H1 (cell line): ENCODE measurements at regions not wholly inside any gene's neighbourhood (a gene's known extent, or its start where the extent isn't known, plus 50 kb on each side); places are given as distances from the start of the nearest gene placed in this dataset.

Experiments used
- CTCF ChIA-PET: fragments of 300-600 bp; sonication (Branson Sonifier 250); formaldehyde crosslinking; loops from one replicate; lab custom pipeline; 2021; ENCODE audit not compliant: partially characterized antibody; lab: Charles Lee
- POLR2A ChIA-PET: fragments of 300-600 bp; sonication (Branson Sonifier 250); formaldehyde crosslinking; loops from one replicate; lab custom pipeline; 2021; ENCODE audit warnings: inconsistent platforms; ENCODE audit not compliant: partially characterized antibody; lab: Charles Lee
- DNase-seq, 2 experiments: peaks; one replicate each; pipeline versions ENCODE4 v3.0.0 to v3.0.0-alpha.2; 2010 to 2022; ENCODE audit warnings: low spot score in 2 of 2, low read depth in 1 of 2, mixed read lengths in 1 of 2
- FAIRE-seq: peaks from 2 replicates; lab custom pipeline; 2011; peaks lifted over from hg19 to GRCh38; lab: Jason Lieb, UNC
- H2AFZ ChIP-seq: 2 replicates; pipeline ENCODE4 v1.8.1; 2012; ENCODE audit warnings: low read length, inconsistent platforms
- H2AK5ac ChIP-seq: 2 replicates; pipeline ENCODE4 v1.6.1; 2013; ENCODE audit warnings: low read depth, low read length
- H2BK120ac ChIP-seq: replicated peaks from 2 replicates; pipeline ENCODE3; 2013; ENCODE audit warnings: low read depth, low read length, inconsistent platforms
- H2BK12ac ChIP-seq: 2 replicates; pipeline ENCODE4 v1.6.1; 2013; ENCODE audit warnings: low read depth, low read length
- H2BK15ac ChIP-seq: 2 replicates; pipeline ENCODE4 v1.6.1; 2013; ENCODE audit warnings: low read length
- H2BK20ac ChIP-seq: 2 replicates; pipeline ENCODE4 v1.6.1; 2013; ENCODE audit warnings: low read length
- H2BK5ac ChIP-seq: 2 replicates; pipeline ENCODE4 v1.6.1; 2013; ENCODE audit warnings: low read depth, low read length
- H3K14ac ChIP-seq: 2 replicates; pipeline ENCODE4 v1.6.1; 2013; ENCODE audit warnings: inconsistent platforms; ENCODE audit not compliant: insufficient read length
- H3K18ac ChIP-seq: 2 replicates; pipeline ENCODE4 v1.6.1; 2013; ENCODE audit warnings: low read length; ENCODE audit errors: extremely low read depth
- H3K23ac ChIP-seq: 2 replicates; pipeline ENCODE4 v1.6.1; 2013; ENCODE audit warnings: inconsistent platforms; ENCODE audit not compliant: insufficient read length
- H3K23me2 ChIP-seq: 2 replicates; pipeline ENCODE4 v1.6.1; 2013; ENCODE audit warnings: low read depth, low read length
- H3K27ac ChIP-seq: 2 replicates; pipeline ENCODE4 v1.6.1; 2011; ENCODE audit warnings: low read depth, low read length, inconsistent platforms
- H3K27me3 ChIP-seq, 4 experiments: replicated peaks in 1 of 4; 1 replicate in 1 of 4; 2 replicates in 3 of 4; pipeline versions ENCODE4 v1.6.1 to v1.8.1; 2011 to 2013; ENCODE audit warnings: low read length in 3 of 4, mild to moderate bottlenecking in 3 of 4, inconsistent platforms in 2 of 4, mixed read lengths in 2 of 4, moderate library complexity in 1 of 4; ENCODE audit not compliant: control insufficient read depth in 3 of 4, insufficient read depth in 3 of 4; ENCODE audit errors: extremely low read depth in 1 of 4
- H3K36me3 ChIP-seq, 4 experiments: 2 replicates each; pipeline versions ENCODE4 v1.6.1 to v1.8.1; 2011 to 2013; ENCODE audit warnings: mild to moderate bottlenecking in 4 of 4, low read length in 3 of 4, moderate library complexity in 2 of 4, control low read depth in 1 of 4, inconsistent platforms in 1 of 4; ENCODE audit not compliant: insufficient read depth in 4 of 4, control insufficient read depth in 2 of 4
- H3K4ac ChIP-seq: replicated peaks from 2 replicates; pipeline ENCODE3; 2013; ENCODE audit warnings: low read length, low read depth, mixed read lengths, inconsistent platforms; ENCODE audit not compliant: insufficient read length
- H3K4me1 ChIP-seq, 4 experiments: replicated peaks in 1 of 4; 1 replicate in 1 of 4; 2 replicates in 3 of 4; pipeline versions ENCODE4 v1.6.1 to v1.8.1; 2011 to 2013; ENCODE audit warnings: low read length in 3 of 4, inconsistent platforms in 2 of 4, mixed read lengths in 1 of 4; ENCODE audit not compliant: insufficient read depth in 4 of 4, control insufficient read depth in 3 of 4
- H3K4me2 ChIP-seq, 2 experiments: 2 replicates each; pipeline versions ENCODE4 v1.6.1 to v1.8.1; 2011 to 2013; ENCODE audit warnings: low read depth in 2 of 2, low read length in 2 of 2, control low read depth in 1 of 2, inconsistent platforms in 1 of 2, mild to moderate bottlenecking in 1 of 2; ENCODE audit not compliant: insufficient read depth in 1 of 2
- H3K4me3 ChIP-seq, 4 experiments: fragments of 200-600, 300-600 bp in 1 of 4; sonication (generic), shearing (Covaris generic), sonication (Bioruptor Twin) in 1 of 4; 2 replicates each; pipeline versions ENCODE4 v1.5.1 to v1.8.1; 2011 to 2016; ENCODE audit warnings: low read length in 4 of 4, low read depth in 3 of 4, control low read depth in 2 of 4, inconsistent platforms in 2 of 4, mild to moderate bottlenecking in 2 of 4, mixed read lengths in 1 of 4, moderate library complexity in 1 of 4; ENCODE audit not compliant: insufficient read depth in 2 of 4; ENCODE audit errors: extremely low read depth in 1 of 4
- H3K56ac ChIP-seq: replicated peaks from 2 replicates; pipeline ENCODE3; 2013; ENCODE audit warnings: low read depth, mild to moderate bottlenecking, mixed read lengths, low read length, inconsistent platforms; ENCODE audit not compliant: insufficient read length
- H3K79me1 ChIP-seq: 2 replicates; pipeline ENCODE4 v1.6.1; 2013; ENCODE audit warnings: low read depth, low read length, control low read depth
- H3K79me2 ChIP-seq, 2 experiments: 2 replicates each; pipeline versions ENCODE4 v1.6.1 to v1.8.1; 2012 to 2013; ENCODE audit warnings: low read length in 2 of 2, mild to moderate bottlenecking in 2 of 2, inconsistent platforms in 1 of 2; ENCODE audit not compliant: insufficient read depth in 2 of 2, control insufficient read depth in 1 of 2
- H3K9ac ChIP-seq, 4 experiments: replicated peaks in 1 of 4; 1 replicate in 1 of 4; 2 replicates in 3 of 4; pipeline versions ENCODE4 v1.6.1 to v1.8.1; 2011 to 2013; ENCODE audit warnings: low read depth in 3 of 4, low read length in 3 of 4, control low read depth in 2 of 4, mild to moderate bottlenecking in 2 of 4, moderate library complexity in 2 of 4, inconsistent platforms in 1 of 4; ENCODE audit errors: extremely low read depth in 1 of 4
- H3K9me3 ChIP-seq, 2 experiments: 2 replicates each; pipeline versions ENCODE4 v1.6.1 to v1.8.1; 2012 to 2013; ENCODE audit warnings: mild to moderate bottlenecking in 2 of 2, moderate library complexity in 2 of 2, control low read depth in 1 of 2, inconsistent platforms in 1 of 2, low read depth in 1 of 2, low read length in 1 of 2, mixed read lengths in 1 of 2; ENCODE audit not compliant: insufficient read depth in 2 of 2
- H4K20me1 ChIP-seq, 2 experiments: replicated peaks in 1 of 2; 2 replicates each; pipeline versions ENCODE3 to v1.8.1; 2011 to 2013; ENCODE audit warnings: inconsistent platforms in 2 of 2, low read length in 2 of 2, mild to moderate bottlenecking in 1 of 2; ENCODE audit not compliant: insufficient read depth in 2 of 2, control insufficient read depth in 1 of 2
- H4K5ac ChIP-seq: 2 replicates; pipeline ENCODE4 v1.6.1; 2013; ENCODE audit warnings: low read length, low read depth, mixed read lengths, inconsistent platforms; ENCODE audit not compliant: insufficient read length
- H4K8ac ChIP-seq: 2 replicates; pipeline ENCODE4 v1.8.0; 2013; ENCODE audit warnings: mild to moderate bottlenecking, moderate library complexity, low read length, inconsistent platforms; ENCODE audit not compliant: insufficient read depth; ENCODE audit errors: extremely low read depth
- H4K91ac ChIP-seq: replicated peaks from 2 replicates; pipeline ENCODE3; 2013; ENCODE audit warnings: low read length, mixed read lengths, inconsistent platforms; ENCODE audit not compliant: insufficient read length
- EGR1 ChIP-seq: IDR thresholded peaks from 2 replicates; pipeline ENCODE4 v1.6.1; 2011; ENCODE audit warnings: low read depth, low read length, borderline replicate concordance
- HDAC6 ChIP-seq: IDR thresholded peaks from one replicate; pipeline ENCODE4 v1.7.1; 2012; ENCODE audit warnings: low read depth, mild to moderate bottlenecking, inconsistent platforms, low read length, moderate library complexity
- JUN ChIP-seq: IDR thresholded peaks from 2 replicates; pipeline ENCODE4 v1.6.1; 2011; ENCODE audit warnings: low read depth, mild to moderate bottlenecking, improper control_type of control experiment, low read length
- KDM4A ChIP-seq: IDR thresholded peaks from one replicate; pipeline ENCODE4 v1.7.1; 2012; ENCODE audit warnings: low read depth, mild to moderate bottlenecking, moderate library complexity, low read length, inconsistent platforms; ENCODE audit not compliant: severe bottlenecking
- MAX ChIP-seq: IDR thresholded peaks from 2 replicates; pipeline ENCODE4 v1.6.1; 2012; ENCODE audit warnings: inconsistent platforms
- TAF1 ChIP-seq: IDR thresholded peaks from 2 replicates; pipeline ENCODE4 v1.6.1; 2011; ENCODE audit warnings: mild to moderate bottlenecking, low read depth, low read length
- TAF7 ChIP-seq: optimal IDR thresholded peaks from 2 replicates; pipeline ENCODE3; 2011; ENCODE audit warnings: low read depth, mild to moderate bottlenecking, inconsistent platforms, low read length, moderate library complexity, borderline replicate concordance
- TBP ChIP-seq: IDR thresholded peaks from 2 replicates; pipeline ENCODE4 v1.6.1; 2011; ENCODE audit warnings: low read depth, low read length, improper control_type of control experiment
- TEAD4 ChIP-seq: IDR thresholded peaks from 2 replicates; pipeline ENCODE4 v1.6.1; 2012; ENCODE audit warnings: low read depth, low read length, inconsistent platforms, mixed read lengths
- YY1 ChIP-seq: IDR thresholded peaks from 2 replicates; pipeline ENCODE4 v1.6.1; 2011; ENCODE audit warnings: low read depth, mild to moderate bottlenecking, low read length
- ZNF274 ChIP-seq: IDR thresholded peaks from 2 replicates; pipeline ENCODE4 v1.7.0; 2012; ENCODE audit warnings: low read length, borderline replicate concordance; ENCODE audit errors: extremely low read depth
- WGBS, 2 experiments: shearing (Covaris generic) in 1 of 2; methylation state at CpG; one replicate each; pipeline versions ENCODE4 v1.1.6 to v1.1.7; 2013 to 2015; ENCODE audit warnings: low lambda C conversion rate in 2 of 2, mixed read lengths in 2 of 2, inconsistent platforms in 1 of 2, low coverage in 1 of 2, missing lambda C conversion rate in 1 of 2; ENCODE audit not compliant: insufficient replicate concordance in 2 of 2, insufficient coverage in 1 of 2, insufficient read length in 1 of 2; ENCODE audit errors: extremely low coverage in 1 of 2, missing lambda C conversion rate in 1 of 2; 5-methylcytosine and 5-hydroxymethylcytosine counted together

GRCh38 chr5:39588179-39588578 lies 163.4 kb upstream of the DAB2 start:
- H3K56ac ChIP-seq: no peak overlapping the region
- TF ChIP-seq ZNF274 (no peak), TBP (no peak), EGR1 (no peak), HDAC6 (no peak), KDM4A (no peak), TAF7 (no peak), YY1 (no peak), TEAD4 (no peak), TAF1 (no peak), MAX (no peak), JUN (no peak)
- no peak overlapping the region for H2BK12ac ChIP-seq
- no peak overlapping the region for H2BK15ac ChIP-seq
- H3K9ac ChIP-seq: no peak overlapping the region
- H3K79me2 ChIP-seq: no peaks in the 10 kb centered on the region
- H3K14ac ChIP-seq: no peak overlapping the region
- H2BK20ac ChIP-seq: no peak overlapping the region
- no peak overlapping the region for H4K8ac ChIP-seq
- H2AK5ac ChIP-seq: no peak overlapping the region
- no peaks in the 10 kb centered on the region for H3K4me1 ChIP-seq
- no peak overlapping the region for H3K23ac ChIP-seq
- no peak for FAIRE-seq
- no peak overlapping the region for H2BK120ac ChIP-seq
- H2AFZ ChIP-seq: no peak overlapping the region
- H4K5ac ChIP-seq: no peak overlapping the region
- H3K9me3 ChIP-seq: no peaks in the 10 kb centered on the region
- POLR2A ChIA-PET: no interaction called here
- H3K18ac ChIP-seq: no peak overlapping the region
- DNase-seq: no peak
- 98% methylated on average over 2 of the region's 2 CpGs; no CpG with 5 or more reads in 1 of the 2 experiments for WGBS, 2 experiments
- CTCF ChIA-PET: interaction anchor here (1.3 to 1.5 kb wide), 2 partner anchors 11 to 17 kb away, joined by 4 read pairs; no protein-coding TSS in a partner anchor
- H3K79me1 ChIP-seq: no peaks in the 10 kb centered on the region
- no peak overlapping the region for H3K4me2 ChIP-seq
- H3K27ac ChIP-seq: no peak overlapping the region
- no peak overlapping the region for H3K4ac ChIP-seq
- H3K4me3 ChIP-seq: no peak overlapping the region
- no peaks in the 10 kb centered on the region for H3K36me3 ChIP-seq
- no peak overlapping the region for H4K91ac ChIP-seq
- H4K20me1 ChIP-seq: no peaks in the 10 kb centered on the region
- H2BK5ac ChIP-seq: no peak overlapping the region
- no peaks in the 10 kb centered on the region; the same call in 1 of the 2 replicates for H3K23me2 ChIP-seq
- H3K27me3 ChIP-seq: no peaks in the 10 kb centered on the region
